ENCODE measurements at regions not wholly inside any gene's neighbourhood (a gene's known extent, or its start where the extent isn't known, plus 50 kb on each side); places are given as distances from the start of the nearest gene placed in this dataset.

- TF ChIP-seq CAMTA2 (CRISPR knock-in tag; conservative IDR thresholded peaks at IDR 0.05) (no peak), TBL1XR1 (IDR thresholded peaks at IDR 0.05; ENCODE audit: low read length in 2 of 2) (no peak), ZFP1 (CRISPR knock-in tag; IDR thresholded peaks at IDR 0.05) (no peak)
Observed at GRCh38 chr9:81132796-81133195, 556.6 kb downstream of the TLE1 start (continued).

- no TSS peak for BruUV-seq (replicated peaks)
- H2AFZ ChIP-seq (ENCODE audit: low read depth, low read length): no peak overlapping the region
- H3K9ac ChIP-seq (ENCODE audit: insufficient read depth in 1 of 2, low read depth in 2 of 2, low read length in 2 of 2): no peak overlapping the region
- no peaks in the 10 kb centered on the region for H3K36me3 ChIP-seq (ENCODE audit: control insufficient read depth, insufficient read depth, low read length)
- ChIA-PET CTCF (ENCODE audit: low intra/inter-chr PET ratio) (no interaction called here), POLR2A (no interaction called here)
- FAIRE-seq: no peak
- no peaks in the 10 kb centered on the region for H3K9me1 ChIP-seq (ENCODE audit: control insufficient read depth, insufficient read depth, low read length)
- no peaks in the 10 kb centered on the region for H4K20me1 ChIP-seq (replicated peaks; ENCODE audit: control insufficient read depth, insufficient read depth, low read length)
- H3K79me2 ChIP-seq (ENCODE audit: control insufficient read depth, insufficient read depth, low read length): no peaks in the 10 kb centered on the region
- intact Hi-C loops (cut with micrococcal nuclease) (no loop called here), in situ Hi-C loops (cut with MboI) (no loop called here)
- H3K4me1 ChIP-seq (replicated peaks in 1 of 2; ENCODE audit: control insufficient read depth in 2 of 2, insufficient read depth in 2 of 2, low read length in 2 of 2): no peaks in the 10 kb centered on the region
- no peaks in the 10 kb centered on the region; the same call in 1 of the 2 replicates for H3K9me3 ChIP-seq (replicated peaks; ENCODE audit: control insufficient read depth, insufficient read depth, low read depth, low read length)
- DNase-seq (ENCODE audit: extremely low read depth in 1 of 4, low spot score in 3 of 4): no peak
- no peak overlapping the region for H3K4me2 ChIP-seq (ENCODE audit: insufficient read depth, low read length)
- H3K4me3 ChIP-seq: no peak overlapping the region
- H3K27ac ChIP-seq (ENCODE audit: extremely low read depth, low read depth, low read length): no peak overlapping the region
- TF ChIP-seq ZFP30 (CRISPR knock-in tag; IDR thresholded peaks at IDR 0.05; ENCODE audit: borderline replicate concordance) (no peak), EGR1 (conservative IDR thresholded peaks at IDR 0.05) (no peak), KDM1A (IDR thresholded peaks at IDR 0.05) (no peak)
- no peak for ATAC-seq
- 0% methylated on average over 2 of the region's 2 CpGs for WGBS (ENCODE audit: insufficient coverage, low coverage, missing lambda C conversion rate)
- no peaks in the 10 kb centered on the region for H3K27me3 ChIP-seq (ENCODE audit: control insufficient read depth in 2 of 2, insufficient read depth in 2 of 2, low read length in 2 of 2)
Observed at GRCh38 chr9:81132318-81132717, 557.0 kb downstream of the TLE1 start.

DNA sequence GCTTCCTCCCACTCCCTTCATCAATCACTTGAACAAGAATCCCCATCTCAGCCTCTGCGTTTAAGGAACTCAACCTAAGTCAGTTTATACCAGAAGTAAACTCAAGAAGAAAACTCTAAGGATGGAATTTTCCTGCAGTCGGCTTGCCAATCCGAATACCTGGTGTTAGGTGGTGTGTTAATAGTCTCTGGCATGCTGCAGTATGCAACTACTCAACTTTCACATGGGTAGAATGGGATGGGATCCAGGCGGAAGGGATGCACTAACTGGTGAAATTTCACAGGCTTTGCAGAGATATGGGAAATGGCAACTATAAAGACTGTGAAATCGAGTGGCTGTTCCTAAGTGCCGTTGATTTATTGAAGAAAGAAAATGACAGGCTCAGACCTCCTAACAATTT lies 560.6 kb downstream of the TLE1 start:
- H3K4me1 ChIP-seq (replicated peaks in 1 of 2; ENCODE audit: control insufficient read depth in 2 of 2, insufficient read depth in 2 of 2, low read length in 2 of 2): no peaks in the 10 kb centered on the region
- no peak for FAIRE-seq
- no peak overlapping the region for H3K4me2 ChIP-seq (ENCODE audit: insufficient read depth, low read length)
- in situ Hi-C loops (cut with MboI) (no loop called here), intact Hi-C loops (cut with micrococcal nuclease) (no loop called here)
- POLR2A ChIA-PET: no interaction called here
- CTCF ChIA-PET (ENCODE audit: low intra/inter-chr PET ratio): no interaction called here
- no peak overlapping the region for H3K4me3 ChIP-seq
- H3K79me2 ChIP-seq (ENCODE audit: control insufficient read depth, insufficient read depth, low read length): no peaks in the 10 kb centered on the region
- no peak for ATAC-seq
- no peaks in the 10 kb centered on the region for H3K36me3 ChIP-seq (ENCODE audit: control insufficient read depth, insufficient read depth, low read length)
- no TSS peak for BruUV-seq (replicated peaks)
- WGBS (ENCODE audit: insufficient coverage, low coverage, missing lambda C conversion rate): 4% methylated on average over 6 of the region's 6 CpGs
- no peak for DNase-seq (ENCODE audit: extremely low read depth in 1 of 4, low spot score in 3 of 4)
- H3K9me1 ChIP-seq (ENCODE audit: control insufficient read depth, insufficient read depth, low read length): no peaks in the 10 kb centered on the region
- H3K27me3 ChIP-seq (ENCODE audit: control insufficient read depth in 2 of 2, insufficient read depth in 2 of 2, low read length in 2 of 2): no peaks in the 10 kb centered on the region
- H2AFZ ChIP-seq (ENCODE audit: low read depth, low read length): no peak overlapping the region
- no peak overlapping the region for H3K27ac ChIP-seq (ENCODE audit: extremely low read depth, low read depth, low read length)
- no peaks in the 10 kb centered on the region for H4K20me1 ChIP-seq (replicated peaks; ENCODE audit: control insufficient read depth, insufficient read depth, low read length)
- TF ChIP-seq SAFB2 (IDR thresholded peaks at IDR 0.05; ENCODE audit: borderline replicate concordance, low read depth, low read length, severe bottlenecking): no peak
- H3K9me3 ChIP-seq (replicated peaks; ENCODE audit: control insufficient read depth, insufficient read depth, low read depth, low read length): no peaks in the 10 kb centered on the region; the same call in 1 of the 2 replicates
- H3K9ac ChIP-seq (ENCODE audit: insufficient read depth in 1 of 2, low read depth in 2 of 2, low read length in 2 of 2): no peak overlapping the region
